SIG-M5 treated with dmso at 0.1 percent for 504 hours (cell line): ENCODE measurements at regions not wholly inside any gene's neighbourhood (a gene's known extent, or its start where the extent isn't known, plus 50 kb on each side); places are given as distances from the start of the nearest gene placed in this dataset.

Experiments used
- DNase-seq: peaks from one replicate; lab custom pipeline; 2025; ENCODE audit not compliant: unreplicated experiment; lab: John Stamatoyannopoulos, UW

GRCh38 chr6:48928937-48929336 is 534.1 kb downstream of the MMUT start:
- no peak for DNase-seq

- DNase-seq = no peak
Observed at GRCh38 chr6:48922837-48923236, 540.2 kb downstream of the MMUT start.

GRCh38 chr6:48919555-48919954 is 543.5 kb downstream of the MMUT start:
- no peak for DNase-seq

- no peak for DNase-seq
Observed at GRCh38 chr6:48917233-48917632, 545.8 kb downstream of the MMUT start.

GRCh38 chr6:48916607-48917006 is 546.4 kb downstream of the MMUT start:
- no peak for DNase-seq

- no peak for DNase-seq
Observed at GRCh38 chr6:48915591-48915990, 547.5 kb downstream of the MMUT start.

- DNase-seq = no peak
Observed at GRCh38 chr6:48912503-48912902, 550.5 kb downstream of the MMUT start.

GRCh38 chr6:48904809-48905208 is 558.2 kb downstream of the MMUT start:
- no peak for DNase-seq

GRCh38 chr6:48894469-48894868 is 568.6 kb downstream of the MMUT start:
- DNase-seq = no peak

- no peak for DNase-seq
Observed at GRCh38 chr6:48893048-48893447, 570.0 kb downstream of the MMUT start.

GRCh38 chr6:48891308-48891707 is 571.7 kb downstream of the MMUT start:
- DNase-seq = no peak

- DNase-seq = no peak
Observed at GRCh38 chr6:48889429-48889828, 573.6 kb downstream of the MMUT start.

- no peak for DNase-seq
Observed at GRCh38 chr6:48883116-48883515, 579.9 kb downstream of the MMUT start.

- DNase-seq = no peak
Observed at GRCh38 chr6:48881551-48881950, 581.5 kb downstream of the MMUT start.

GRCh38 chr6:48869595-48869994 is 593.5 kb downstream of the MMUT start:
- DNase-seq = no peak

- no peak for DNase-seq
Observed at GRCh38 chr6:48866682-48867081, 596.4 kb downstream of the MMUT start.

- no peak for DNase-seq
Observed at GRCh38 chr6:48860175-48860574, 602.9 kb downstream of the MMUT start.

- DNase-seq = no peak
Observed at GRCh38 chr6:48859562-48860123, 603.4 kb downstream of the MMUT start.

- DNase-seq = no peak
Observed at GRCh38 chr6:48845219-48845618, 617.8 kb downstream of the MMUT start.

GRCh38 chr6:48844696-48845095 is 618.4 kb downstream of the MMUT start:
- no peak for DNase-seq

- no peak for DNase-seq
Observed at GRCh38 chr6:48840896-48841295, 622.2 kb downstream of the MMUT start.

- no peak for DNase-seq
Observed at GRCh38 chr6:48839206-48839605, 623.8 kb downstream of the MMUT start.

GRCh38 chr6:48837744-48838143 is 625.3 kb downstream of the MMUT start:
- no peak for DNase-seq
